MCF 10A (cell line): ENCODE measurements at regions not wholly inside any gene's neighbourhood (a gene's known extent, or its start where the extent isn't known, plus 50 kb on each side); places are given as distances from the start of the nearest gene placed in this dataset.

Experiments used
- BruUV-seq: library from RNA; stranded (reverse); fragments of 400-500 nt; replicated peaks from 2 replicates; lab custom pipeline; 2021; lab: Mats Ljungman, UMichigan
- CTCF ChIA-PET: fragments of 300-600 bp; sonication (Branson Sonifier 250); formaldehyde crosslinking; extraction: SDS; loops from one replicate; lab custom pipeline; 2021; ENCODE audit warnings: antibody characterized with exemption, inconsistent platforms; lab: Yijun Ruan, JAX
- POLR2A ChIA-PET: fragments of 300-600, 350-650 bp; sonication (Branson Sonifier 250); formaldehyde crosslinking; extraction: SDS; loops from one replicate; lab custom pipeline; 2020; ENCODE audit warnings: antibody characterized with exemption, inconsistent platforms; lab: Yijun Ruan, JAX
- DNase-seq: peaks from one replicate; pipeline ENCODE4 v3.0.0-alpha.2; 2018; ENCODE audit not compliant: unreplicated experiment
- H3K27ac Mint-ChIP-seq: one replicate; pipeline ENCODE4 v1.8.0; 2022; ENCODE audit warnings: mild to moderate bottlenecking, low read depth, mixed read lengths; ENCODE audit not compliant: unreplicated experiment
- H3K27me3 Mint-ChIP-seq: one replicate; pipeline ENCODE4 v1.8.0; 2022; ENCODE audit warnings: mixed read lengths; ENCODE audit not compliant: insufficient read depth, unreplicated experiment
- H3K36me3 Mint-ChIP-seq: one replicate; pipeline ENCODE4 v1.8.0; 2022; ENCODE audit warnings: mild to moderate bottlenecking, moderate library complexity, mixed read lengths; ENCODE audit not compliant: insufficient read depth, unreplicated experiment
- H3K4me1 Mint-ChIP-seq: one replicate; pipeline ENCODE4 v1.8.0; 2022; ENCODE audit warnings: mixed read lengths; ENCODE audit not compliant: insufficient read depth, unreplicated experiment
- H3K4me3 Mint-ChIP-seq: one replicate; pipeline ENCODE4 v1.8.0; 2022; ENCODE audit warnings: mild to moderate bottlenecking, moderate library complexity, mixed read lengths; ENCODE audit not compliant: unreplicated experiment
- H3K9me3 Mint-ChIP-seq: one replicate; pipeline ENCODE4 v1.8.0; 2022; ENCODE audit warnings: mixed read lengths; ENCODE audit not compliant: unreplicated experiment
- CTCF ChIP-seq: fragments of 200-600 bp; IDR thresholded peaks from one replicate; pipeline ENCODE4 v1.8.0; 2022; ENCODE audit warnings: antibody characterized with exemption, mild to moderate bottlenecking; ENCODE audit not compliant: unreplicated experiment
- intact Hi-C: fragments of 100-400 bp; cut with micrococcal nuclease; formaldehyde crosslinking; loops from 2 replicates; pipeline ENCODE4 v1.14.1; 2022

DNA sequence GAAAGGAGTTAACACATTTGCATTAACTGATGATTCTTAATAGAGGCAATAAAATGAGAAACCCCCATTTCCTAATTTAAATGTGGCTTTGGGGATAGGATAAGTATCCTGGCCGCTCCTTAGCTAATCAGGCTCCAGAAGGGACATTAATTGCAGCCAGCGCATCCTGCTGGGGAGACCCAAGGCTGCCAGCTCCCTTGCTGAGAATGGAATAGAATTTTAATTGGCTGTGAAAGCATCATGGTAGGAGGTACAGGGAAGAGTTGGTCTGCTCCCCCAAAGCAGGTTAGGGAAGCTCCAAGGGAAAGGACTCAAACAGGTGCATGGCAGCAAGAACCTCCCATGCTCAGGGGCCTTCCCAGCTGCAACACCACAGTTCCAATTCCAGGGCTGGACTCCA, 71.4 kb downstream of the MARCHF4 start:
- no peaks in the 10 kb centered on the region for H3K9me3 Mint-ChIP-seq
- no peak for TF ChIP-seq CTCF
- no peaks in the 10 kb centered on the region for H3K27me3 Mint-ChIP-seq
- ChIA-PET POLR2A (no interaction called here), CTCF (interaction anchor here (1.1 kb wide), 1 partner anchor 104 kb away, joined by 6 read pairs; no protein-coding TSS in a partner anchor)
- no peak for DNase-seq
- BruUV-seq = no TSS peak
- H3K4me3 Mint-ChIP-seq = no peak overlapping the region
- H3K36me3 Mint-ChIP-seq = no peaks in the 10 kb centered on the region
- intact Hi-C loops = no loop called here
- no peak overlapping the region for H3K27ac Mint-ChIP-seq
- H3K4me1 Mint-ChIP-seq = peaks cover 13% of the 10 kb centered on the region

DNA sequence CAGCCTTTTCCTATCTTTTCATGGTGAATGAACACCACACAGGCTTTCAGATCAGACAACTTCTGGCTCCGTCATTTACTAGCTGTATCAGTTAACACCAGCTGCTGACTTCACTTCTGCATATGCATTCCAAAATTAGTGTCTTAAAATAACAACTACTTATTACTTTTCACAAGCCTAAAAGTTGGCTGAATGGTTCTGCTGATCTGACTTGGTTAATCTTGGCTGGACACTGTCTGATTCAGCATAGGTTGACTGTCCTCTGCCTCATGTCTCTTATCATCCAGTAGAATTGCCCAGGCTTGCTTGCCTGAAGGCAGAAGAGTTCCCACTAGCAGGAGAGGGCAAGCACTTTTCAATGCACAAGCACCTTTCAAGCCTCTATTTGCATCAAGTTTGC, 72.7 kb downstream of the MARCHF4 start:
- H3K9me3 Mint-ChIP-seq = no peaks in the 10 kb centered on the region
- intact Hi-C loops = no loop called here
- ChIA-PET CTCF (no interaction called here), POLR2A (no interaction called here)
- TF ChIP-seq CTCF = no peak
- no peak overlapping the region for H3K4me3 Mint-ChIP-seq
- H3K27me3 Mint-ChIP-seq = no peaks in the 10 kb centered on the region
- BruUV-seq = no TSS peak
- H3K27ac Mint-ChIP-seq = no peak overlapping the region
- H3K36me3 Mint-ChIP-seq = no peaks in the 10 kb centered on the region
- peaks cover 13% of the 10 kb centered on the region for H3K4me1 Mint-ChIP-seq
- peak; percentile 20 for DNase-seq

DNA sequence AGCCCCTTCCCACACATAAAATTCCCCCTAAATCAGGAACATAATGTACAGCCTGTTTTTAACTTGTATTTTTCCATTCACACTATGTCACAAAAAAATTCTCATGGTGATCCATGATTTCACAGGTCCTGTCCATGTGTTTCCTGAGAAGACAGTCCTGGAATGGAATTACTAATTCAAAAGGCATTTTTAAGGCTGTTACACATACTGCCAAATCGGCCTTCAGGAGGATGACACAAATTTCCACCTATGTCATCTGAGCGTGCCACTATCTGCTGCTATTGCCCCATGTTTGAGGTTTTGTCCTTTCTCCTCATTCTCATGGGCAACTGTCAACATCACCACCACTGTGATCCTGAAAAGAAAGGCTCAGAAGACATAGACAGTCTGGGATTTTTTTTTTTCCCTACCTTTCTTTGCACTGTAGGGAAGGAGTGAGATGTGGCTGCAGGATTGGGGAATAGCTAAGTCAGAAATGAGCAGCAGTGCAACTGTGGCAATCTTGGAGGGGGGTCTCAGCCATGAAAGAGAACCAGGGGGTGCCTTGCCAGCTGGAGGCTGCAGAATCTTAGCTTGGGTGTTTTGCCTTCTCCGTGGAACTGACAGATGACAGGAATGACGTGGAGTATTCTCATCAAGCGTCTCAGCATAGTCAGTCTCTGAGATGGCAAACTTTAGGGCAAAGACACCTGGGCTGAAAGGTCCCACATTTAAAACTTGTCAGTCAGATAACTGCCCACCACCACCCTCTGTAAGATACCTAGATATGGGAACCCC, 73.4 kb downstream of the MARCHF4 start:
- H3K4me1 Mint-ChIP-seq = peaks cover 13% of the 10 kb centered on the region
- H3K36me3 Mint-ChIP-seq = no peaks in the 10 kb centered on the region
- TF ChIP-seq CTCF = no peak
- no peak overlapping the region for H3K4me3 Mint-ChIP-seq
- no peaks in the 10 kb centered on the region for H3K9me3 Mint-ChIP-seq
- peak; percentile 59 for DNase-seq
- no TSS peak for BruUV-seq
- POLR2A ChIA-PET = no interaction called here
- H3K27ac Mint-ChIP-seq = no peak overlapping the region
- no peaks in the 10 kb centered on the region for H3K27me3 Mint-ChIP-seq
- intact Hi-C loops = no loop called here
- CTCF ChIA-PET = no interaction called here

DNA sequence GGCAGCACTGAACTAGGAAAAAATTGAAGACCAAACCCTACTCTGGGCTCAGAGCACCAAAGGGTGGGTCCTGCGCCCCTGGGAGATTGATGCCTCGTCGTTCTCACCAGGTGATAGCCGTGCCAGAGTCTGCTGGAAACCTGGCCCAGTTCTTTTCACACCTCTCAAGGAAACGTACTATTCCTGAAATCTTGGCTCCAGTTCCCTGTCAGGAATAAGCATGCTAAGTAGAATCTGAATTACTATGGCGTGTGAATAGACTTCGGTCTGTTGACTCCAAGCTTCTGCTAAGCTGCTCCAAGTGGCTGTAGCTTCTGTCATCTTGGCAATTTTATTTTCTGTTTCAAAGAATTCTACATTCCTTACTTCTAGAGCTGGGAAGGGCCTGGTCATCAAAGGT, 75.4 kb downstream of the MARCHF4 start:
- intact Hi-C loops = no loop called here
- BruUV-seq = no TSS peak
- H3K36me3 Mint-ChIP-seq = no peaks in the 10 kb centered on the region
- H3K9me3 Mint-ChIP-seq = no peaks in the 10 kb centered on the region
- H3K4me1 Mint-ChIP-seq = peaks cover 13% of the 10 kb centered on the region
- no peak overlapping the region for H3K27ac Mint-ChIP-seq
- H3K4me3 Mint-ChIP-seq = no peak overlapping the region
- ChIA-PET CTCF (no interaction called here), POLR2A (no interaction called here)
- TF ChIP-seq CTCF = no peak
- DNase-seq = no peak
- no peaks in the 10 kb centered on the region for H3K27me3 Mint-ChIP-seq
